Endothelial cell of umbilical vein (primary cell): ENCODE measurements at regions not wholly inside any gene's neighbourhood (a gene's known extent, or its start where the extent isn't known, plus 50 kb on each side); places are given as distances from the start of the nearest gene placed in this dataset.

Experiments
- BruUV-seq: library from RNA; stranded (reverse); fragments of 400-500 nt; replicated peaks from 2 replicates; lab custom pipeline; 2021; lab: Mats Ljungman, UMichigan
- CTCF ChIA-PET: fragments of 300-600, 350-600 bp; sonication (Branson Sonifier 250); formaldehyde crosslinking; loops from one replicate; lab custom pipeline; 2021; ENCODE audit warnings: antibody characterized with exemption, inconsistent platforms; lab: Charles Lee
- POLR2A ChIA-PET: fragments of 300-600, 350-600 bp; sonication (Branson Sonifier 250); formaldehyde crosslinking; loops from one replicate; lab custom pipeline; 2021; ENCODE audit warnings: antibody characterized with exemption, inconsistent platforms; lab: Charles Lee
- DNase-seq: peaks from one replicate; pipeline ENCODE4 v3.0.0-alpha.2; 2011; ENCODE audit warnings: low read depth, low spot score
- FAIRE-seq: peaks from 2 replicates; lab custom pipeline; 2011; peaks lifted over from hg19 to GRCh38; lab: Jason Lieb, UNC
- H2AFZ ChIP-seq: 2 replicates; pipeline ENCODE4 v1.6.0; 2012; ENCODE audit warnings: low read depth, low read length, control low read depth, inconsistent platforms
- H3K27ac ChIP-seq: 2 replicates; pipeline ENCODE4 v1.5.1; 2011; ENCODE audit warnings: low read depth, mild to moderate bottlenecking, control low read depth, low read length, moderate library complexity; ENCODE audit not compliant: insufficient read depth
- H3K27me3 ChIP-seq, 2 experiments: 2 replicates each; pipeline versions ENCODE4 v1.6.0 to v1.6.1; 2011; ENCODE audit warnings: low read length in 2 of 2, mixed read lengths in 1 of 2; ENCODE audit not compliant: control insufficient read depth in 2 of 2, insufficient read depth in 2 of 2
- H3K36me3 ChIP-seq, 2 experiments: 2 replicates in 1 of 2; 3 replicates in 1 of 2; pipeline ENCODE4 v1.5.1; 2011; ENCODE audit warnings: low read length in 2 of 2, mild to moderate bottlenecking in 1 of 2, moderate library complexity in 1 of 2; ENCODE audit not compliant: control insufficient read depth in 2 of 2, insufficient read depth in 2 of 2; ENCODE audit errors: extremely low read depth in 1 of 2
- H3K4me1 ChIP-seq: 3 replicates; pipeline ENCODE4 v1.5.1; 2011; ENCODE audit warnings: mild to moderate bottlenecking, low read length; ENCODE audit not compliant: control insufficient read depth, insufficient read depth; ENCODE audit errors: extremely low read depth
- H3K4me2 ChIP-seq: 2 replicates; pipeline ENCODE4 v1.6.1; 2011; ENCODE audit warnings: low read length, control low read depth, mixed read lengths; ENCODE audit not compliant: insufficient read depth
- H3K4me3 ChIP-seq, 3 experiments: fragments of 200-600 bp in 1 of 3; sonication (generic), shearing (Covaris generic) in 1 of 3; replicated peaks in 1 of 3; 2 replicates each; pipeline ENCODE4 v1.5.1; 2011 to 2016; ENCODE audit warnings: control low read depth in 3 of 3, low read length in 3 of 3, mild to moderate bottlenecking in 2 of 3, inconsistent platforms in 1 of 3, low read depth in 1 of 3, moderate library complexity in 1 of 3; ENCODE audit not compliant: insufficient read depth in 1 of 3
- H3K79me2 ChIP-seq: 2 replicates; pipeline ENCODE4 v1.6.0; 2012; ENCODE audit warnings: low read length, inconsistent platforms; ENCODE audit not compliant: control insufficient read depth, insufficient read depth
- H3K9ac ChIP-seq: replicated peaks from 2 replicates; pipeline ENCODE3; 2011; ENCODE audit warnings: low read length, control low read depth; ENCODE audit not compliant: insufficient read depth; ENCODE audit errors: extremely low read depth
- H3K9me1 ChIP-seq: replicated peaks from 3 replicates; pipeline ENCODE4 v1.6.0; 2011; ENCODE audit warnings: mild to moderate bottlenecking, low read length; ENCODE audit not compliant: control insufficient read depth, insufficient read depth; ENCODE audit errors: extremely low read depth
- H3K9me3 ChIP-seq: replicated peaks from 2 replicates; pipeline ENCODE4 v1.5.1; 2012; ENCODE audit warnings: low read length, inconsistent platforms; ENCODE audit not compliant: control insufficient read depth, insufficient read depth
- H4K20me1 ChIP-seq: replicated peaks from 2 replicates; pipeline ENCODE3; 2011; ENCODE audit warnings: mild to moderate bottlenecking, low read length; ENCODE audit not compliant: control insufficient read depth, insufficient read depth; ENCODE audit errors: extremely low read depth
- EZH2 ChIP-seq: IDR thresholded peaks from 2 replicates; pipeline ENCODE4 v1.6.1; 2012; ENCODE audit warnings: borderline replicate concordance, low read depth, mild to moderate bottlenecking, moderate library complexity, low read length, inconsistent platforms; ENCODE audit not compliant: severe bottlenecking
- FOS ChIP-seq: IDR thresholded peaks from 2 replicates; pipeline ENCODE4 v1.6.1; 2011; ENCODE audit warnings: mild to moderate bottlenecking, low read length, moderate library complexity, borderline replicate concordance; ENCODE audit not compliant: insufficient read depth
- GATA2 ChIP-seq: IDR thresholded peaks from 2 replicates; pipeline ENCODE4 v1.7.0; 2011; ENCODE audit warnings: low read depth, mild to moderate bottlenecking, moderate library complexity, mixed read lengths, low read length; ENCODE audit not compliant: insufficient read length, insufficient read depth
- JUN ChIP-seq: IDR thresholded peaks from 2 replicates; pipeline ENCODE4 v1.6.1; 2011; ENCODE audit warnings: borderline replicate concordance, low read depth; ENCODE audit not compliant: insufficient read length, insufficient read depth
- MYC ChIP-seq: IDR thresholded peaks from one replicate; pipeline ENCODE4 v1.6.1; 2011; ENCODE audit warnings: mild to moderate bottlenecking, low read depth, low read length
- POLR2A ChIP-seq: IDR thresholded peaks from 2 replicates; pipeline ENCODE4 v1.6.1; 2012; ENCODE audit warnings: low read depth, mild to moderate bottlenecking, control low read depth, low read length
- POLR2AphosphoS5 ChIP-seq: IDR thresholded peaks from 2 replicates; pipeline ENCODE4 v1.6.1; 2012; ENCODE audit warnings: low read depth, mild to moderate bottlenecking, control low read depth, low read length, moderate library complexity; ENCODE audit not compliant: insufficient read depth
- dilution Hi-C: fragments of 300-500 bp; cut with MboI; formaldehyde crosslinking; loops from one replicate; pipeline ENCODE4 v1.15.0; 2019; ENCODE audit warnings: low sequenced_read_pairs; ENCODE audit not compliant: extremely low pct_ligation_motif_present
- intact Hi-C: fragments of 100-400 bp; cut with micrococcal nuclease; formaldehyde crosslinking; loops from one replicate; pipeline ENCODE4 v1.10.0; 2022
- TF ChIP-seq, protein P1 (sequence below), 2 donors: IDR thresholded peaks; 1 replicate in 1 of 2; 2 replicates in 1 of 2; pipeline ENCODE4 v1.5.1; 2011; ENCODE audit warnings: low read length in 2 of 2, mild to moderate bottlenecking in 2 of 2, moderate library complexity in 2 of 2, control low read depth in 1 of 2, inconsistent platforms in 1 of 2, low read depth in 1 of 2; ENCODE audit not compliant: insufficient read depth in 1 of 2; ENCODE audit errors: extremely low read depth in 1 of 2
- TF ChIP-seq, protein P2 (sequence below): IDR thresholded peaks from 2 replicates; pipeline ENCODE4 v1.6.1; 2011; ENCODE audit not compliant: insufficient read depth, insufficient read length

DNA sequence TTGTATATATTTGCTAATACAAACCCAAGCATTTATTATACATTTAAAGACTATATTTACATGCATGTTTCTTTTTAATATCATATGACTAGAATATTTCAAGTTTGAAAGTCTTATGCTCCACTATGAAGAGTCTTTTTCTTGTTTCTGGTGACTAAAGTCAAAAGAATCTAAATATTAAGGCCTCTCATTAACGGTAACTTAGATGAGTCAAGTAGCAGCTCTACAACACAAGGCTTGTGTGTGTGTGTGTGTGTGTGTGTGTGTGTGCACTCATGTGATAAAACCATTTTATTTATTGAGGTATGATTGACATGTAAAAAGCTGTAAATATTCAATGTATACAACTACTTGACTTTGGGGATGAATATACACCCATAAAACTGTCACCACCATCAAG lies 275.6 kb downstream of the TFAP2B start:
- Histone ChIP-seq H3K79me2 (no peaks in the 10 kb centered on the region), H3K4me1 (no peaks in the 10 kb centered on the region), H3K36me3 (no peaks in the 10 kb centered on the region), H3K9me3 (peaks cover 5% of the 10 kb centered on the region), H3K27ac (no peak overlapping the region), H3K9me1 (no peaks in the 10 kb centered on the region), H3K9ac (no peak overlapping the region), H3K27me3 (no peaks in the 10 kb centered on the region), H4K20me1 (no peaks in the 10 kb centered on the region), H3K4me2 (no peak overlapping the region), H2AFZ (no peak overlapping the region), H3K4me3 (no peak overlapping the region)
- BruUV-seq, result no TSS peak
- ChIA-PET CTCF (no interaction called here), POLR2A (no interaction called here)
- TF ChIP-seq JUN (no peak), GATA2 (no peak), MYC (no peak), POLR2A (no peak), FOS (no peak), POLR2AphosphoS5 (no peak), EZH2 (no peak)
- TF ChIP-seq, protein P1, sequence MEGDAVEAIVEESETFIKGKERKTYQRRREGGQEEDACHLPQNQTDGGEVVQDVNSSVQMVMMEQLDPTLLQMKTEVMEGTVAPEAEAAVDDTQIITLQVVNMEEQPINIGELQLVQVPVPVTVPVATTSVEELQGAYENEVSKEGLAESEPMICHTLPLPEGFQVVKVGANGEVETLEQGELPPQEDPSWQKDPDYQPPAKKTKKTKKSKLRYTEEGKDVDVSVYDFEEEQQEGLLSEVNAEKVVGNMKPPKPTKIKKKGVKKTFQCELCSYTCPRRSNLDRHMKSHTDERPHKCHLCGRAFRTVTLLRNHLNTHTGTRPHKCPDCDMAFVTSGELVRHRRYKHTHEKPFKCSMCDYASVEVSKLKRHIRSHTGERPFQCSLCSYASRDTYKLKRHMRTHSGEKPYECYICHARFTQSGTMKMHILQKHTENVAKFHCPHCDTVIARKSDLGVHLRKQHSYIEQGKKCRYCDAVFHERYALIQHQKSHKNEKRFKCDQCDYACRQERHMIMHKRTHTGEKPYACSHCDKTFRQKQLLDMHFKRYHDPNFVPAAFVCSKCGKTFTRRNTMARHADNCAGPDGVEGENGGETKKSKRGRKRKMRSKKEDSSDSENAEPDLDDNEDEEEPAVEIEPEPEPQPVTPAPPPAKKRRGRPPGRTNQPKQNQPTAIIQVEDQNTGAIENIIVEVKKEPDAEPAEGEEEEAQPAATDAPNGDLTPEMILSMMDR (IDR thresholded peaks at IDR 0.05; ENCODE audit: extremely low read depth in 1 of 2, insufficient read depth in 1 of 2, low read depth in 1 of 2, low read length in 2 of 2), result no peak
- TF ChIP-seq, protein P2, sequence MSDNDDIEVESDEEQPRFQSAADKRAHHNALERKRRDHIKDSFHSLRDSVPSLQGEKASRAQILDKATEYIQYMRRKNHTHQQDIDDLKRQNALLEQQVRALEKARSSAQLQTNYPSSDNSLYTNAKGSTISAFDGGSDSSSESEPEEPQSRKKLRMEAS, result no peak
- no peak for DNase-seq
- intact Hi-C loops (no loop called here), dilution Hi-C loops (no loop called here)
- FAIRE-seq, result no peak
